OCI-LY1 (cell line): ENCODE measurements at regions not wholly inside any gene's neighbourhood (a gene's known extent, or its start where the extent isn't known, plus 50 kb on each side); places are given as distances from the start of the nearest gene placed in this dataset.

ENCODE experiments used
- H2AFZ ChIP-seq: fragments of 200-600 bp; sonication (generic), shearing (Covaris generic); 2 replicates; pipeline ENCODE4 v1.6.0; 2014; ENCODE audit warnings: antibody characterized with exemption, mild to moderate bottlenecking, low read length
- H3F3A ChIP-seq: fragments of 200-600 bp; sonication (generic), shearing (Covaris generic); 2 replicates; pipeline ENCODE4 v1.6.0; 2014; ENCODE audit warnings: mild to moderate bottlenecking, antibody characterized with exemption, low read length, moderate library complexity; ENCODE audit not compliant: insufficient read depth
- H3K27ac ChIP-seq: fragments of 200-600 bp; sonication (generic); 2 replicates; pipeline ENCODE4 v1.5.1; 2014; ENCODE audit warnings: low read length, mixed run types, mild to moderate bottlenecking, low read depth; ENCODE audit not compliant: poor library complexity, severe bottlenecking
- H3K27me3 ChIP-seq: fragments of 200-600 bp; sonication (generic); 2 replicates; pipeline ENCODE4 v1.6.0; 2014; ENCODE audit warnings: antibody characterized with exemption, mild to moderate bottlenecking, low read length, moderate library complexity; ENCODE audit not compliant: insufficient read depth
- H3K36me3 ChIP-seq: fragments of 200-600 bp; sonication (generic); 2 replicates; pipeline ENCODE4 v1.6.1; 2014; ENCODE audit warnings: mild to moderate bottlenecking, antibody characterized with exemption, low read length, moderate library complexity, mixed read lengths; ENCODE audit not compliant: insufficient read depth
- H3K4me1 ChIP-seq: fragments of 200-600 bp; sonication (generic); 2 replicates; pipeline ENCODE4 v1.5.1; 2014; ENCODE audit warnings: mild to moderate bottlenecking, low read length, moderate library complexity; ENCODE audit not compliant: insufficient read depth, severe bottlenecking
- H3K4me2 ChIP-seq: fragments of 200-600 bp; sonication (generic), shearing (Covaris generic); 2 replicates; pipeline ENCODE4 v1.6.1; 2014; ENCODE audit warnings: low read length
- H3K4me3 ChIP-seq: fragments of 200-600 bp; sonication (generic); 2 replicates; pipeline ENCODE4 v1.5.1; 2014; ENCODE audit warnings: low read length, low read depth, mild to moderate bottlenecking, mixed read lengths; ENCODE audit not compliant: poor library complexity, severe bottlenecking
- H3K79me2 ChIP-seq: fragments of 200-600 bp; shearing (Covaris generic); 2 replicates; pipeline ENCODE4 v1.6.1; 2016; ENCODE audit warnings: mixed run types, low read length, mixed read lengths; ENCODE audit not compliant: insufficient read depth
- H3K9ac ChIP-seq: fragments of 200-600 bp; sonication (generic), shearing (Covaris generic); 2 replicates; pipeline ENCODE4 v1.6.1; 2014; ENCODE audit warnings: mild to moderate bottlenecking, low read length, mixed read lengths
- H3K9me2 ChIP-seq: fragments of 200-600 bp; sonication (generic), shearing (Covaris generic); 2 replicates; pipeline ENCODE4 v1.6.1; 2014; ENCODE audit warnings: low read depth, mild to moderate bottlenecking, low read length, mixed read lengths
- H3K9me3 ChIP-seq: fragments of 200-600 bp; shearing (Covaris generic); 2 replicates; pipeline ENCODE4 v1.6.1; 2014; ENCODE audit warnings: low read length, mixed read lengths
- H4K20me1 ChIP-seq: fragments of 200-600 bp; sonication (generic), shearing (Covaris generic); 2 replicates; pipeline ENCODE4 v1.6.0; 2016; ENCODE audit warnings: mild to moderate bottlenecking, low read length; ENCODE audit not compliant: insufficient read depth
- CTCF ChIP-seq: fragments of 200-600 bp; sonication (generic), shearing (Covaris generic); IDR thresholded peaks from 2 replicates; pipeline ENCODE4 v1.5.1; 2017; ENCODE audit warnings: mild to moderate bottlenecking, antibody characterized with exemption, low read length, moderate library complexity, mixed read lengths
- EZH2 ChIP-seq: fragments of 200-600 bp; sonication (generic), shearing (Covaris generic); IDR thresholded peaks from 2 replicates; pipeline ENCODE4 v1.8.0; 2017; ENCODE audit warnings: borderline replicate concordance, mixed run types, mild to moderate bottlenecking, antibody characterized with exemption, low read length, moderate library complexity, mixed read lengths

GRCh38 chr11:70742553-70743291, 344.4 kb downstream of the CTTN start:
- no peak overlapping the region for H3K4me3 ChIP-seq

GRCh38 chr11:70743329-70743728, 345.0 kb downstream of the CTTN start:
- TF ChIP-seq CTCF (no peak), EZH2 (no peak)

More at GRCh38 chr11:70742553-70743291, 344.4 kb downstream of the CTTN start:
- H4K20me1 ChIP-seq, result no peaks in the 10 kb centered on the region
- no peaks in the 10 kb centered on the region for H3K27me3 ChIP-seq
- H3K27ac ChIP-seq, result no peak overlapping the region
- no peaks in the 10 kb centered on the region for H3F3A ChIP-seq
- H3K36me3 ChIP-seq, result no peaks in the 10 kb centered on the region
- H3K9ac ChIP-seq, result no peak overlapping the region
- no peaks in the 10 kb centered on the region for H3K4me1 ChIP-seq
- H3K4me2 ChIP-seq, result no peak overlapping the region
- no peaks in the 10 kb centered on the region for H3K9me3 ChIP-seq
- no peak overlapping the region for H2AFZ ChIP-seq
- H3K9me2 ChIP-seq, result no peaks in the 10 kb centered on the region
- TF ChIP-seq EZH2 (no peak), CTCF (no peak)
- H3K79me2 ChIP-seq, result no peaks in the 10 kb centered on the region

GRCh38 chr11:70743941-70744351, 345.6 kb downstream of the CTTN start:
- Histone ChIP-seq H3K4me3 (no peak overlapping the region), H3K9me2 (no peaks in the 10 kb centered on the region), H3K27me3 (no peaks in the 10 kb centered on the region), H3K36me3 (no peaks in the 10 kb centered on the region), H3F3A (no peaks in the 10 kb centered on the region), H3K79me2 (no peaks in the 10 kb centered on the region), H3K4me2 (no peak overlapping the region), H4K20me1 (no peaks in the 10 kb centered on the region), H3K4me1 (no peaks in the 10 kb centered on the region), H3K9ac (no peak overlapping the region), H2AFZ (no peak overlapping the region), H3K9me3 (no peaks in the 10 kb centered on the region), H3K27ac (no peak overlapping the region)
- no peak for TF ChIP-seq CTCF
- no peak for TF ChIP-seq EZH2

More at GRCh38 chr11:70743329-70743728, 345.0 kb downstream of the CTTN start:
- no peaks in the 10 kb centered on the region for H3K4me1 ChIP-seq
- H3K9me2 ChIP-seq, result no peaks in the 10 kb centered on the region
- no peak overlapping the region for H3K9ac ChIP-seq
- H3K27ac ChIP-seq, result no peak overlapping the region
- no peaks in the 10 kb centered on the region for H3K9me3 ChIP-seq
- H4K20me1 ChIP-seq, result no peaks in the 10 kb centered on the region
- H3K4me2 ChIP-seq, result no peak overlapping the region
- no peaks in the 10 kb centered on the region for H3F3A ChIP-seq
- H2AFZ ChIP-seq, result no peak overlapping the region
- H3K36me3 ChIP-seq, result no peaks in the 10 kb centered on the region
- no peaks in the 10 kb centered on the region for H3K27me3 ChIP-seq
- H3K4me3 ChIP-seq, result no peak overlapping the region
- H3K79me2 ChIP-seq, result no peaks in the 10 kb centered on the region
